ENCODE measurements at regions not wholly inside any gene's neighbourhood (a gene's known extent, or its start where the extent isn't known, plus 50 kb on each side); places are given as distances from the start of the nearest gene placed in this dataset.

- no peak for DNase-seq (ENCODE audit: low spot score)
Observed at GRCh38 chr17:56096026-56096810, 57.1 kb upstream of the ANKFN1 start.

- DNase-seq (ENCODE audit: low spot score), result no peak
Observed at GRCh38 chr17:56098746-56099145, 54.5 kb upstream of the ANKFN1 start.

DNA sequence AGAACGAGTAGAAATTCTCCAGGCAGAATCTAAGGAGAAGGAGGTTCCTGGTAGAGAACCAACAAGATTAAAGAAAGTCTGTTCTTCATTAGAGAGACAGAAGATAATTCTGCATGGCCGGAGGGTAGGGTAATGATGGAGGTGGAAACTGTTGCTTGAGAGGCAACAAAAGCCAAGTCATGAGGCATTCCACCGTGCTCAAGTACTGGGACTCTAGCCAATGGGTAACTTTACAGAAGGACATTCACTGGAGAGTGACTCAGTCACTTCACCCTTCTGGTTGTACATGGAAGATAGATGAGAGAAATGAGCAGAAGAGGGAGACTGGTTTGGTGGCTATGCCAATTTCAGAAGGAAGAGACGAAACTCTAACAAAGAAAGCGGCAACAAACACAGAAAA is 53.6 kb upstream of the ANKFN1 start:
- DNase-seq (ENCODE audit: low spot score), result no peak
